MM.1S (cell line): ENCODE measurements at regions not wholly inside any gene's neighbourhood (a gene's known extent, or its start where the extent isn't known, plus 50 kb on each side); places are given as distances from the start of the nearest gene placed in this dataset.

Experiments used
- DNase-seq: peaks from one replicate; pipeline ENCODE4 v3.0.0-alpha.2; 2015
- H2AFZ ChIP-seq: fragments of 300-600 bp; sonication (generic); 2 replicates; pipeline ENCODE4 v1.6.0; 2016; ENCODE audit warnings: antibody characterized with exemption, low read length
- H3F3A ChIP-seq: fragments of 300-600 bp; sonication (generic); 2 replicates; pipeline ENCODE4 v1.6.1; 2016; ENCODE audit warnings: mild to moderate bottlenecking, antibody characterized with exemption, low read length, moderate library complexity, mixed read lengths; ENCODE audit not compliant: insufficient read depth
- H3K27ac ChIP-seq: fragments of 300-600 bp; sonication (generic); 2 replicates; pipeline ENCODE4 v1.5.1; 2016; ENCODE audit warnings: mild to moderate bottlenecking, low read length
- H3K27me3 ChIP-seq: fragments of 300-600 bp; sonication (generic); replicated peaks from 2 replicates; pipeline ENCODE4 v1.6.0; 2016; ENCODE audit warnings: low read length; ENCODE audit not compliant: insufficient read depth
- H3K36me3 ChIP-seq: fragments of 300-600 bp; sonication (generic); replicated peaks from 2 replicates; pipeline ENCODE4 v1.6.1; 2016; ENCODE audit warnings: mild to moderate bottlenecking, low read length, mixed read lengths; ENCODE audit not compliant: insufficient read depth
- H3K4me1 ChIP-seq: fragments of 300-600 bp; sonication (generic); 2 replicates; pipeline ENCODE4 v1.6.1; 2016; ENCODE audit warnings: low read length, mixed read lengths
- H3K4me2 ChIP-seq: fragments of 300-600 bp; sonication (generic); 2 replicates; pipeline ENCODE4 v1.6.0; 2016; ENCODE audit warnings: low read depth, low read length
- H3K4me3 ChIP-seq: fragments of 300-600 bp; sonication (generic); 2 replicates; pipeline ENCODE4 v1.5.1; 2016; ENCODE audit warnings: low read length, mixed read lengths
- H3K79me2 ChIP-seq: fragments of 300-600 bp; sonication (generic); 2 replicates; pipeline ENCODE4 v1.6.1; 2016; ENCODE audit warnings: mixed run types, low read length, mixed read lengths
- H3K9ac ChIP-seq: fragments of 300-600 bp; sonication (generic); 2 replicates; pipeline ENCODE4 v1.6.1; 2016; ENCODE audit warnings: low read length, mixed read lengths
- H3K9me2 ChIP-seq: fragments of 300-600 bp; sonication (generic); replicated peaks from 2 replicates; pipeline ENCODE4 v1.6.1; 2016; ENCODE audit warnings: mild to moderate bottlenecking, low read length, mixed read lengths; ENCODE audit not compliant: insufficient read depth
- H3K9me3 ChIP-seq: fragments of 300-600 bp; sonication (generic); replicated peaks from 2 replicates; pipeline ENCODE4 v1.6.1; 2016; ENCODE audit warnings: mild to moderate bottlenecking, low read length, mixed read lengths; ENCODE audit not compliant: insufficient read depth
- H4K20me1 ChIP-seq: fragments of 300-600 bp; sonication (generic); 2 replicates; pipeline ENCODE4 v1.6.1; 2016; ENCODE audit warnings: mild to moderate bottlenecking, low read length, moderate library complexity, mixed read lengths; ENCODE audit not compliant: insufficient read depth
- CTCF ChIP-seq: fragments of 300-600 bp; sonication (generic); IDR thresholded peaks from 2 replicates; pipeline ENCODE4 v1.5.1; 2016; ENCODE audit warnings: antibody characterized with exemption, low read length, mixed read lengths
- EZH2 ChIP-seq: fragments of 300-600 bp; sonication (generic); optimal IDR thresholded peaks from 2 replicates; pipeline ENCODE3; 2017; ENCODE audit warnings: low read depth, mild to moderate bottlenecking, antibody characterized with exemption, low read length, mixed read lengths
- EZH2phosphoT487 ChIP-seq: fragments of 300-600 bp; sonication (generic); IDR thresholded peaks from 2 replicates; pipeline ENCODE4 v1.6.1; 2018; ENCODE audit warnings: antibody characterized with exemption, low read length

- Histone ChIP-seq H3K36me3 (no peaks in the 10 kb centered on the region), H3K79me2 (no peaks in the 10 kb centered on the region), H3K27ac (no peak overlapping the region), H3F3A (no peaks in the 10 kb centered on the region), H3K4me2 (no peak overlapping the region), H3K4me1 (no peaks in the 10 kb centered on the region), H3K4me3 (no peak overlapping the region), H3K9me2 (no peaks in the 10 kb centered on the region), H3K9ac (no peak overlapping the region), H3K9me3 (no peaks in the 10 kb centered on the region), H2AFZ (no peak overlapping the region), H4K20me1 (no peaks in the 10 kb centered on the region), H3K27me3 (no peaks in the 10 kb centered on the region)
- TF ChIP-seq CTCF (no peak), EZH2 (no peak), EZH2phosphoT487 (no peak)
- no peak for DNase-seq
Measured at GRCh38 chr1:38301040-38301439, 254.4 kb upstream of the POU3F1 start.

- Histone ChIP-seq H3K4me2 (no peak overlapping the region), H3K9me3 (no peaks in the 10 kb centered on the region), H2AFZ (no peak overlapping the region), H3F3A (no peaks in the 10 kb centered on the region), H3K9me2 (no peaks in the 10 kb centered on the region), H3K27ac (no peak overlapping the region), H3K9ac (no peak overlapping the region), H3K27me3 (no peaks in the 10 kb centered on the region), H3K36me3 (no peaks in the 10 kb centered on the region), H3K79me2 (no peaks in the 10 kb centered on the region), H3K4me1 (no peaks in the 10 kb centered on the region), H3K4me3 (no peak overlapping the region), H4K20me1 (no peaks in the 10 kb centered on the region)
- TF ChIP-seq EZH2 (no peak), CTCF (no peak), EZH2phosphoT487 (no peak)
- DNase-seq, result no peak
Measured at GRCh38 chr1:38300616-38301015, 254.0 kb upstream of the POU3F1 start.

GRCh38 chr1:38297842-38298241, 251.2 kb upstream of the POU3F1 start:
- no peak overlapping the region for H2AFZ ChIP-seq
- no peak for DNase-seq

More at GRCh38 chr1:38297842-38298241, 251.2 kb upstream of the POU3F1 start:
- Histone ChIP-seq H3K27ac (no peak overlapping the region), H3K27me3 (no peaks in the 10 kb centered on the region), H3K79me2 (no peaks in the 10 kb centered on the region), H3K4me1 (no peaks in the 10 kb centered on the region), H3K4me2 (no peak overlapping the region), H3K36me3 (no peaks in the 10 kb centered on the region), H3K9me3 (no peaks in the 10 kb centered on the region), H3K9me2 (no peaks in the 10 kb centered on the region), H3K4me3 (no peak overlapping the region), H3F3A (no peaks in the 10 kb centered on the region), H4K20me1 (no peaks in the 10 kb centered on the region), H3K9ac (no peak overlapping the region)
- TF ChIP-seq EZH2phosphoT487 (no peak), EZH2 (no peak), CTCF (no peak)
